NB4 (cell line): ENCODE measurements at regions not wholly inside any gene's neighbourhood (a gene's known extent, or its start where the extent isn't known, plus 50 kb on each side); places are given as distances from the start of the nearest gene placed in this dataset.
A peak's percentile ranks its signal among the peaks of the same experiment; 100 is the strongest.

Source experiments
- DNase-seq: peaks from one replicate; pipeline ENCODE4 v3.0.0; 2010; ENCODE audit warnings: low read depth
- H3K4me3 ChIP-seq: one replicate; pipeline ENCODE4 v1.5.1; 2011; ENCODE audit warnings: mild to moderate bottlenecking, low read depth, low read length, moderate library complexity
- MYC ChIP-seq: IDR thresholded peaks from 2 replicates; pipeline ENCODE4 v1.6.1; 2011; ENCODE audit warnings: low read depth, low read length
- POLR2A ChIP-seq: IDR thresholded peaks from 2 replicates; pipeline ENCODE4 v1.6.1; 2011; ENCODE audit warnings: mild to moderate bottlenecking; ENCODE audit not compliant: insufficient read length; ENCODE audit errors: extremely low read depth
- TF ChIP-seq, protein P1 (sequence below): IDR thresholded peaks from one replicate; pipeline ENCODE4 v1.5.1; 2012; ENCODE audit warnings: low read depth, low read length
- TF ChIP-seq, protein P2 (sequence below): IDR thresholded peaks from 2 replicates; pipeline ENCODE4 v1.6.1; 2011; ENCODE audit warnings: low read depth, low read length

DNA sequence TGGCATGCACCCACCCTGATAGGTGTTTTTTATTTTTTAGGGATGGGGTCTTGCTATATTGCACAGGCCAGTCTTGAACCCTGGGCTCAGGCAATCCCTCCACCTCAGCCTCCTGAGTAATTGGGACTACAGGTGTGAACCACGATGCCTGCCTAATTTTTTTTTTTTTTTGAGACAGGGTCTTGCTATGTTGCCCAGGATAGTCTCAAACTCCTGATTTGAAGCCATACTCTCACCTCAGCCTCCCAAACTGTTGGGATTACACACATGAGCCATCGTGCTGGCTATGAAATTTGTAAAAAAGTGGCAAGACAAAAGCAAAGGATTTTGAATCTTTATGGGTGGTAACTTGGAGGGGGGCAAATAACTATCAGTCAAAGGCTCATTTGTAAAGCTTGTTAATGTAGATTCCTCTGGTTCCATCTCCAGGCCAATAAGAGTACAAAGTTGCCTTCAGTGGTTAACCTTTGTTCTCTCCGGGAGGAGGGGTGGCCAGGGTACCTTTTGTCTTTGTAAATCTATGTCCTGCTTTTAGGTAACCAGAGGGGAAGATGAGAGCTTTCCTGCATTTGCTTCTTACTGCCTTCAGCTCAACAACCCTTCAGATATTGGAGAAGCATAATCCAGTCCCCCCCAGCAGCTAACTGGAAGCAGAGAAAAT lies 372.0 kb upstream of the JARID2 start:
- no peak for DNase-seq
- TF ChIP-seq POLR2A, result no peak
- TF ChIP-seq, protein P1, sequence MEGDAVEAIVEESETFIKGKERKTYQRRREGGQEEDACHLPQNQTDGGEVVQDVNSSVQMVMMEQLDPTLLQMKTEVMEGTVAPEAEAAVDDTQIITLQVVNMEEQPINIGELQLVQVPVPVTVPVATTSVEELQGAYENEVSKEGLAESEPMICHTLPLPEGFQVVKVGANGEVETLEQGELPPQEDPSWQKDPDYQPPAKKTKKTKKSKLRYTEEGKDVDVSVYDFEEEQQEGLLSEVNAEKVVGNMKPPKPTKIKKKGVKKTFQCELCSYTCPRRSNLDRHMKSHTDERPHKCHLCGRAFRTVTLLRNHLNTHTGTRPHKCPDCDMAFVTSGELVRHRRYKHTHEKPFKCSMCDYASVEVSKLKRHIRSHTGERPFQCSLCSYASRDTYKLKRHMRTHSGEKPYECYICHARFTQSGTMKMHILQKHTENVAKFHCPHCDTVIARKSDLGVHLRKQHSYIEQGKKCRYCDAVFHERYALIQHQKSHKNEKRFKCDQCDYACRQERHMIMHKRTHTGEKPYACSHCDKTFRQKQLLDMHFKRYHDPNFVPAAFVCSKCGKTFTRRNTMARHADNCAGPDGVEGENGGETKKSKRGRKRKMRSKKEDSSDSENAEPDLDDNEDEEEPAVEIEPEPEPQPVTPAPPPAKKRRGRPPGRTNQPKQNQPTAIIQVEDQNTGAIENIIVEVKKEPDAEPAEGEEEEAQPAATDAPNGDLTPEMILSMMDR, result no peak
- no peak for TF ChIP-seq MYC
- no peak overlapping the region for H3K4me3 ChIP-seq

DNA sequence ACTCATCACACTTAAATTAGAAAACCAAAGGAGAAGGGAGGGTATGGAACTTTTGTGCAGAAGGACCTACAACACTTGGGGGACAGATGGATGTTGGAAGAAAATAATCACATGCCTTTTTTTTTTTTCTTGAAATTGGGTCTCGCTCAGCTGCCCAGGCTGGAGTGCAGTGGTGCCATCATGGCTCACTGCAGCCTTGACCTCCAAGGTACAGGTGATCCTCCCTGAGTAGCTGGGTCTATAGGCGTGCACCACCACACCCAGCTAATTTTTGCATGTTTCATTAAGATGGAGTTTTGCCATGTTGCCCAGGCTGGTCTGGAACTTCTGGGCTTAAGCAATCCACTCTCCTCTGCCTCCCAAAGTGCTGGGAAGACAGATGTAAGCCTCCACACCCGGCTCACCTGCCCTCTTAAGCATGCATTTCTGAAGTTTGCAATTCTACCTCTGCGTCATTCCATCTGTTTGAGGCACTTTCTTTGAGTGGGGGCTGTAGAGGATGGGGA lies 370.8 kb upstream of the JARID2 start:
- no peak overlapping the region for H3K4me3 ChIP-seq
- no peak for DNase-seq
- no peak for TF ChIP-seq POLR2A
- TF ChIP-seq, protein P1, result no peak
- no peak for TF ChIP-seq MYC
- TF ChIP-seq, protein P2, sequence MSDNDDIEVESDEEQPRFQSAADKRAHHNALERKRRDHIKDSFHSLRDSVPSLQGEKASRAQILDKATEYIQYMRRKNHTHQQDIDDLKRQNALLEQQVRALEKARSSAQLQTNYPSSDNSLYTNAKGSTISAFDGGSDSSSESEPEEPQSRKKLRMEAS, result no peak

DNA sequence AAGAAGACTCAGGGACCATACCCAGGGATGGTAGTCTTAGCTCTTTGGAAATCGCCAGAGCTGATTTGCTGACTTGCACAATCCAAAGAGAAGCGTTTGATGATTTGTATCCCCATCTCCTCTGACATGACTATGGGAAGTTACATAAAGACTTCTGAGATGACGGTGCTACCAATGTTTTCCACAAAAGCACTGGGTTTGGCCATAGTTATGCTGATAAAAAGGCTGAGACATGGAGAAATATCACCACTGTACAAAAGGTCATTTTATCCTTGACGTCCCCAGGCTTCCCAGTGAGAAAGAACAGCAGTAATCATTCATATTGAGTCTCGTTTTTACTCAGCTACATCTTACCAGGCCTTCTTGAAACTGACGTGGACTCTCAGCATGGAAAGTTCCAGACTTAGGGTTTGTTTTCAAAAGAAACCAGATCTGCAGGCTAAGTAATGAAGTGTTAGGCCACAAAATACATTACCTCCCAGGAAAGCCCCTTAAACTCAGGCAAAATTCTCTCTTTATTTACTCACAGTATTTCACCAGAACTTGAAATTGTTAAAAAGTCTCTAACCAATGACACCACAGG lies 370.3 kb upstream of the JARID2 start:
- TF ChIP-seq MYC (no peak), POLR2A (no peak)
- TF ChIP-seq, protein P1, result no peak
- TF ChIP-seq, protein P2, result no peak
- DNase-seq, result no peak
- H3K4me3 ChIP-seq, result no peak overlapping the region

DNA sequence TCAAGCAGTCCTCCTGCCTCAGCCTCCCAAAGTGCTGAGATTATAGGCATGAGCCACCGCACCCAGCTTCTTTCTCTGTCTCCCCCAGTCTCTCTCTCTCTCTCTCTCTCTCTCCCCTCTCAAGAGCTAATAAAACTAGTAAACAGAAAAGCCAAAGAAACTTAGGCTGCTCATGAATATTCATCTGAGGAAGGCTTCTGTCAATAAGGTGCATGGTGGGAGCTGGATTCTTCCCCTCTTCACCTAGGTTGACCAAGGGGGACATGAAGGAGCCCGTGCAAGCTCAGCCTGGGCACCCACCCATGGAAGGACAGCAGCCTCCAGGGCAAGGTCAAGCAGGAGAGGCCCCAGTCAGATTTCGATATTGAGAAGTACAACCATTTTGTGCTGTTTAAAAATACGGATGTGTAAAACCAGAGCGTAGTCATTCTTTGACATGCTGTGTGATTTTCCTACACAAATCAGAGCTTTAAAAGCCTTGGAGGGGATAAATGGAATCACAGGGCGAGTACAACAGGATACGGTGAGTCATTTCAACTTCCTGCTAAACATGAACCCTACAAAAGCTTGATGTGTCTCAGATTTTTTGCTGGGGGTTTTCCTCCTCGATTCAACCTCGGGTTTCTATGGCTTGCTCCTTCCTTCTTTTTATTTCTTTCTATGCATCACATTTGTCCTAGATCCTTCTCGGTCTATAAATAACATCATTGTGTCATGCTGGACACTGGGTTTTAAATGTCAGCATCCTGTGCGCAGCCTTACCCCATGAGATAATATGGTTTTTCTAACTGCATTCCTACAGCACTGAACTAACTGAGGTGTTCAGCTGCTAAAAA lies 368.9 kb upstream of the JARID2 start:
- DNase-seq, result peak; percentile 76
- no peak overlapping the region for H3K4me3 ChIP-seq

DNA sequence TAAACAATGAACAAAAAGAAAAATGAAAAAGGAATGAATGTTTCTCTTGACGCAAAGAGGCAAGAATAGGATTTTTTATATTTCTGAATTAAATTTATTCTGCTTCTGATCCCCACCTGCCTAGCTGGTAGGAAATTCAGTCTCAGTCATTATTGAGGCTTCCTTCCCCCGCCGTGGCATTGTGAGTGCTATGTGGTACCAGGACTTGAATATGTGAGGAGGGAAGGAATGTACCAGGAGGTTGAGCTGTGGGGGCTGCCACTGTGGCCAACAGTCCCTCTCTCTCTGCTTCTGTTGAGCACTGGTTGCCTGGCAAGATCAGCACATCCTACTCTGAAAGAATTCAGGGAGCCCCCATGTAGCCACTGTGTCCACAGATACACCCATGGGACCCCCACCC lies 368.1 kb upstream of the JARID2 start:
- H3K4me3 ChIP-seq, result no peak overlapping the region
- no peak for DNase-seq
- TF ChIP-seq, protein P2, result no peak
- no peak for TF ChIP-seq MYC
- TF ChIP-seq POLR2A, result no peak
- TF ChIP-seq, protein P1, result no peak

More for the DNA sequence above, 368.9 kb upstream of the JARID2 start:
- TF ChIP-seq, protein P2, result no peak
- 0 out of 2 replicates have a peak, but pooled peaks have one; percentile 10 for TF ChIP-seq MYC
- no peak for TF ChIP-seq POLR2A
- TF ChIP-seq, protein P1, result no peak
